CD8-positive, alpha-beta memory T cell (primary cell): ENCODE measurements at regions not wholly inside any gene's neighbourhood (a gene's known extent, or its start where the extent isn't known, plus 50 kb on each side); places are given as distances from the start of the nearest gene placed in this dataset.

Experiments
- CTCF ChIA-PET: fragments of 350-600 bp; sonication (Branson Sonifier 250); formaldehyde crosslinking; loops from one replicate; lab custom pipeline; 2021; ENCODE audit warnings: antibody characterized with exemption; lab: Charles Lee
- POLR2A ChIA-PET: fragments of 350-600 bp; sonication (Branson Sonifier 250); formaldehyde crosslinking; loops from one replicate; lab custom pipeline; 2021; ENCODE audit warnings: antibody characterized with exemption; lab: Charles Lee
- DNase-seq, 5 donors: peaks; one replicate each; pipeline versions ENCODE4 v3.0.0 to v3.0.0-alpha.2; 2020 to 2022; ENCODE audit warnings: mixed read lengths in 1 of 5
- H3K27ac ChIP-seq: one replicate; pipeline ENCODE4 v1.7.0; 2013; ENCODE audit warnings: low read depth, mild to moderate bottlenecking, low read length, moderate library complexity
- H3K27me3 ChIP-seq: 2 replicates; pipeline ENCODE4 v1.7.0; 2013; ENCODE audit warnings: low read length, mild to moderate bottlenecking; ENCODE audit not compliant: insufficient read depth, poor library complexity, severe bottlenecking
- H3K36me3 ChIP-seq: 2 replicates; pipeline ENCODE4 v1.7.0; 2013; ENCODE audit warnings: mild to moderate bottlenecking, low read length, moderate library complexity; ENCODE audit not compliant: insufficient read depth
- H3K4me1 ChIP-seq: 2 replicates; pipeline ENCODE4 v1.7.0; 2013; ENCODE audit warnings: mild to moderate bottlenecking, low read length, moderate library complexity; ENCODE audit not compliant: insufficient read depth
- H3K4me3 ChIP-seq: 2 replicates; pipeline ENCODE4 v1.7.0; 2013; ENCODE audit warnings: mild to moderate bottlenecking, low read length
- H3K9me3 ChIP-seq: 2 replicates; pipeline ENCODE4 v1.7.0; 2013; ENCODE audit warnings: mild to moderate bottlenecking, low read length
- H3K27ac Mint-ChIP-seq, 8 donors: one replicate each; pipeline ENCODE4 v1.8.0; 2020 to 2021; ENCODE audit warnings: mixed read lengths in 8 of 8, mild to moderate bottlenecking in 6 of 8, inconsistent platforms in 3 of 8, moderate library complexity in 3 of 8
- H3K27me3 Mint-ChIP-seq, 2 donors: one replicate each; pipeline ENCODE4 v1.8.0; 2020 to 2021; ENCODE audit warnings: mixed read lengths in 2 of 2, mild to moderate bottlenecking in 1 of 2, moderate library complexity in 1 of 2
- H3K36me3 Mint-ChIP-seq, 3 donors: one replicate each; pipeline ENCODE4 v1.8.0; 2020 to 2021; ENCODE audit warnings: mixed read lengths in 3 of 3, inconsistent platforms in 1 of 3, mild to moderate bottlenecking in 1 of 3
- H3K4me1 Mint-ChIP-seq, 3 donors: one replicate each; pipeline ENCODE4 v1.8.0; 2020 to 2021; ENCODE audit warnings: mixed read lengths in 3 of 3, inconsistent platforms in 1 of 3, mild to moderate bottlenecking in 1 of 3
- H3K4me3 Mint-ChIP-seq, 7 donors: one replicate each; pipeline ENCODE4 v1.8.0; 2020 to 2021; ENCODE audit warnings: mixed read lengths in 7 of 7, mild to moderate bottlenecking in 6 of 7, moderate library complexity in 4 of 7, inconsistent platforms in 2 of 7
- H3K9me3 Mint-ChIP-seq, 5 donors: one replicate each; pipeline ENCODE4 v1.8.0; 2020 to 2022; ENCODE audit warnings: mixed read lengths in 5 of 5, mild to moderate bottlenecking in 3 of 5, moderate library complexity in 2 of 5, inconsistent platforms in 1 of 5

DNA sequence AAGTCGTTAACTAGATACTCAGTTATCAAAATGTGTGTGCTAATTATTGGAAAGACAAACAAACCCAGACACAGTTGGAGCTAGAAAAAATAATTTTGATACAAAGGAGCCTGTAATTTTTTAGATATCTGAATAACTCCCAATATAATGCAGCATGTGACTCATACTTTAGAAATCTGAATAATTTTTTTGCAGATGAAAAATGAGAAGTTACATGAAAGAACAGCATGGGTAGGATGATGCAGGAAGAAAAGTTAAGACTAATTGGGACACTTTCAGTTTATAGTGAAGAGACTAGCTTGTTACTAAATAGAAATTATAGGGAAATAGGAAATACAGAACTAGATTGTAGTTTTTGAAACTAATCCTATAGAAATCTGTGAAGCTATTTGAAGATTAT, 945.8 kb downstream of the CBLN2 start:
- POLR2A ChIA-PET: no interaction called here
- Mint-ChIP-seq H3K27me3 (no peaks in the 10 kb centered on the region), H3K9me3 (peaks cover 1 to 29% (median 5%) of the 10 kb centered on the region in 5 donors), H3K4me1 (no peaks in the 10 kb centered on the region), H3K36me3 (no peaks in the 10 kb centered on the region), H3K27ac (no peak overlapping the region), H3K4me3 (no peak overlapping the region)
- Histone ChIP-seq H3K9me3 (no peaks in the 10 kb centered on the region), H3K27me3 (no peaks in the 10 kb centered on the region), H3K36me3 (no peaks in the 10 kb centered on the region), H3K4me3 (no peak overlapping the region), H3K4me1 (no peaks in the 10 kb centered on the region), H3K27ac (no peak overlapping the region)
- CTCF ChIA-PET: no interaction called here
- DNase-seq: no peak

DNA sequence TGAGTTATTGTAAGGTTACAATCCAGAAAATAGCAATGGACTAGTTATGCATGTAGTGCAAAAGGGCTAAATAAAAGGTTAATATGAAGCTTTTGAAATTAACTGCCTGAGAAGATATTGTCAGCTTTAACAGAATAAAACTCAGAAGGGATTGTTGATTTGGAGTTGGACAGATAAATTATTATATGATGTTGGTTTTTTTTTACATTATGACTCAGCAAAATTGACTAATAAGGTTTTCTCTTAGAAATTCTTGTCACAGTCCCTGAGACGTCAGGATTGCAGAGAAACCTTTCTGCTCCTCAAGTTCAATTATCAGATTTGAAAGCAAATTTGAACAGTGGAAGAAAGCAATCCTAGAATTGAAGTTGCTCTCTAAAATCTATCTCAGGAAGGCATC, 946.9 kb downstream of the CBLN2 start:
- Histone ChIP-seq H3K4me1 (no peaks in the 10 kb centered on the region), H3K27ac (no peak overlapping the region), H3K9me3 (no peaks in the 10 kb centered on the region), H3K27me3 (no peaks in the 10 kb centered on the region), H3K36me3 (no peaks in the 10 kb centered on the region), H3K4me3 (no peak overlapping the region)
- ChIA-PET POLR2A (no interaction called here), CTCF (no interaction called here)
- DNase-seq: no peak
- Mint-ChIP-seq H3K36me3 (no peaks in the 10 kb centered on the region), H3K4me3 (no peak overlapping the region), H3K9me3 (peaks cover 1 to 27% (median 5%) of the 10 kb centered on the region in 5 donors), H3K27me3 (no peaks in the 10 kb centered on the region), H3K27ac (no peak overlapping the region), H3K4me1 (no peaks in the 10 kb centered on the region)

DNA sequence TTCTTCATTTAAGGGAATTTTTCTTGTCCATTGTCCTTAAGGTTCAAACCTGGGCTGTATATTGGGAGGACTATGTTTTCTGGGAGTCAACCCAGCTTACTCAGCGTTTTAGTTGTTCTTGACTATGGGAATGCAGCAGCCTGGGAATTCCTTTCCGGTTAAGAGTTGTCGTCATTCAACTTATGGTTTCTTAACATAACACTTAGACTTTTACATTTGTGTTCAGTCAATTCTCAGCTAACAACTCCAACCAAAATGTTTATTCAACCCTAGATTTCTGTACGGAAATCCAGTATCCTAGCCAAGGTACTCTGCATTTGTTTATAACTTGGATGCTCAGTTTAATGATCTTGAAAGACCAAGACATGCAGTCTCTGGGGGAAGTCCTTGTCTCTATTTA, 960.9 kb downstream of the CBLN2 start:
- ChIA-PET POLR2A (no interaction called here), CTCF (no interaction called here)
- Histone ChIP-seq H3K27ac (no peak overlapping the region), H3K4me1 (no peaks in the 10 kb centered on the region), H3K9me3 (no peaks in the 10 kb centered on the region), H3K36me3 (no peaks in the 10 kb centered on the region), H3K27me3 (no peaks in the 10 kb centered on the region), H3K4me3 (no peak overlapping the region)
- Mint-ChIP-seq H3K4me1 (no peaks in the 10 kb centered on the region), H3K4me3 (no peak overlapping the region), H3K27me3 (no peaks in the 10 kb centered on the region), H3K36me3 (no peaks in the 10 kb centered on the region), H3K9me3 (peaks cover 2 to 40% (median 8%) of the 10 kb centered on the region in 5 donors), H3K27ac (no peak overlapping the region)
- DNase-seq: no peak

GRCh38 chr18:71554686-71555085, 989.5 kb downstream of the CBLN2 start:
- Mint-ChIP-seq H3K4me1 (no peaks in the 10 kb centered on the region), H3K36me3 (no peaks in the 10 kb centered on the region), H3K9me3 (peaks cover 5 to 28% (median 17%) of the 10 kb centered on the region in 5 donors), H3K27ac (no peak overlapping the region), H3K4me3 (no peak overlapping the region), H3K27me3 (peaks cover 0 to 1% of the 10 kb centered on the region in 2 donors)
- Histone ChIP-seq H3K4me3 (no peak overlapping the region), H3K9me3 (no peaks in the 10 kb centered on the region), H3K27ac (no peak overlapping the region), H3K4me1 (no peaks in the 10 kb centered on the region), H3K36me3 (no peaks in the 10 kb centered on the region), H3K27me3 (no peaks in the 10 kb centered on the region)
- ChIA-PET POLR2A (no interaction called here), CTCF (no interaction called here)
- DNase-seq: no peak

DNA sequence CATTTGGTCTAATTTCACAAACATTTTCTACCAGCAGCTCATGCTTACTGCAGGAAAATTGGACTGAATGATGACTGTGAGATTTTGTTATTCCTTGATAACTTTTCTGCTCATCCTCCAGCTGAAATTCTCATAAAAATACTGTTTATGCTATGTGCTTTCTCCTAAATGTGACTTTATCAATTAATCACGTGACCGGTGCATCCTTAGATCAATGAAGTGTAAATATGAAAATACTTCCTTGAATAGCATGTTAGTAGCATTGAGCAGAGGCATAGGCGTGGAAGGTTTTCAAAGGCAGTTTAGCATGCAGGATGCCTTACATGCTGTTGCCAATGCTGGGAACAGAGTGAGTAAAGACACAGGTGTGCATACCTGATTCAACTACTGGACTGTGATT, 1002.5 kb downstream of the CBLN2 start:
- H3K36me3 Mint-ChIP-seq: no peaks in the 10 kb centered on the region
- POLR2A ChIA-PET: no interaction called here
- no peaks in the 10 kb centered on the region for H3K27me3 Mint-ChIP-seq

GRCh38 chr18:71529703-71530303, 1014.3 kb downstream of the CBLN2 start:
- Histone ChIP-seq H3K4me1 (no peaks in the 10 kb centered on the region), H3K36me3 (no peaks in the 10 kb centered on the region), H3K27ac (no peak overlapping the region), H3K4me3 (no peak overlapping the region), H3K9me3 (no peaks in the 10 kb centered on the region), H3K27me3 (no peaks in the 10 kb centered on the region)
- Mint-ChIP-seq H3K27me3 (no peaks in the 10 kb centered on the region), H3K4me3 (no peak overlapping the region), H3K36me3 (no peaks in the 10 kb centered on the region), H3K27ac (no peak overlapping the region), H3K4me1 (no peaks in the 10 kb centered on the region), H3K9me3 (peaks cover 10 to 39% (median 15%) of the 10 kb centered on the region in 5 donors)
- no peak for DNase-seq
- CTCF ChIA-PET: no interaction called here
- POLR2A ChIA-PET: no interaction called here

More for the DNA sequence above, 1002.5 kb downstream of the CBLN2 start:
- no peaks in the 10 kb centered on the region for H3K4me1 Mint-ChIP-seq
- no peak overlapping the region for H3K27ac ChIP-seq
- H3K36me3 ChIP-seq: no peaks in the 10 kb centered on the region
- H3K27me3 ChIP-seq: no peaks in the 10 kb centered on the region
- no peaks in the 10 kb centered on the region for H3K4me1 ChIP-seq
- no peak overlapping the region for H3K27ac Mint-ChIP-seq
- no peaks in the 10 kb centered on the region for H3K9me3 ChIP-seq
- no peak overlapping the region for H3K4me3 ChIP-seq
- no peak for DNase-seq
- H3K9me3 Mint-ChIP-seq: peaks cover 2 to 38% (median 15%) of the 10 kb centered on the region in 5 donors
- no peak overlapping the region for H3K4me3 Mint-ChIP-seq
- CTCF ChIA-PET: no interaction called here

GRCh38 chr18:71523483-71524435, 1020.4 kb downstream of the CBLN2 start:
- Mint-ChIP-seq H3K9me3 (peaks cover 4 to 19% (median 9%) of the 10 kb centered on the region in 5 donors), H3K27me3 (no peaks in the 10 kb centered on the region), H3K36me3 (no peaks in the 10 kb centered on the region), H3K4me3 (no peak overlapping the region), H3K4me1 (no peaks in the 10 kb centered on the region), H3K27ac (no peak overlapping the region)
- H3K27me3 ChIP-seq: no peaks in the 10 kb centered on the region
- H3K27ac ChIP-seq: no peak overlapping the region
- no peak overlapping the region for H3K4me3 ChIP-seq
- DNase-seq: no peak
- ChIA-PET CTCF (no interaction called here), POLR2A (no interaction called here)
- H3K4me1 ChIP-seq: no peaks in the 10 kb centered on the region
- H3K9me3 ChIP-seq: no peaks in the 10 kb centered on the region
- H3K36me3 ChIP-seq: no peaks in the 10 kb centered on the region

- no peaks in the 10 kb centered on the region for H3K4me1 ChIP-seq
- H3K36me3 ChIP-seq: no peaks in the 10 kb centered on the region
- Mint-ChIP-seq H3K27ac (no peak overlapping the region), H3K27me3 (peaks cover 0 to 2% of the 10 kb centered on the region in 2 donors), H3K36me3 (peaks cover 0 to 1% (median 0%) of the 10 kb centered on the region in 3 donors), H3K9me3 (peaks cover 6 to 18% (median 12%) of the 10 kb centered on the region in 5 donors), H3K4me3 (no peak overlapping the region), H3K4me1 (no peaks in the 10 kb centered on the region)
- no peaks in the 10 kb centered on the region for H3K9me3 ChIP-seq
- no peaks in the 10 kb centered on the region for H3K27me3 ChIP-seq
- H3K27ac ChIP-seq: no peak overlapping the region
- POLR2A ChIA-PET: no interaction called here
- CTCF ChIA-PET: no interaction called here
- DNase-seq: no peak
- no peak overlapping the region for H3K4me3 ChIP-seq
Measured at GRCh38 chr18:71505526-71505925, 1038.6 kb downstream of the CBLN2 start.
